ENCODE measurements at regions not wholly inside any gene's neighbourhood (a gene's known extent, or its start where the extent isn't known, plus 50 kb on each side); places are given as distances from the start of the nearest gene placed in this dataset.

DNA sequence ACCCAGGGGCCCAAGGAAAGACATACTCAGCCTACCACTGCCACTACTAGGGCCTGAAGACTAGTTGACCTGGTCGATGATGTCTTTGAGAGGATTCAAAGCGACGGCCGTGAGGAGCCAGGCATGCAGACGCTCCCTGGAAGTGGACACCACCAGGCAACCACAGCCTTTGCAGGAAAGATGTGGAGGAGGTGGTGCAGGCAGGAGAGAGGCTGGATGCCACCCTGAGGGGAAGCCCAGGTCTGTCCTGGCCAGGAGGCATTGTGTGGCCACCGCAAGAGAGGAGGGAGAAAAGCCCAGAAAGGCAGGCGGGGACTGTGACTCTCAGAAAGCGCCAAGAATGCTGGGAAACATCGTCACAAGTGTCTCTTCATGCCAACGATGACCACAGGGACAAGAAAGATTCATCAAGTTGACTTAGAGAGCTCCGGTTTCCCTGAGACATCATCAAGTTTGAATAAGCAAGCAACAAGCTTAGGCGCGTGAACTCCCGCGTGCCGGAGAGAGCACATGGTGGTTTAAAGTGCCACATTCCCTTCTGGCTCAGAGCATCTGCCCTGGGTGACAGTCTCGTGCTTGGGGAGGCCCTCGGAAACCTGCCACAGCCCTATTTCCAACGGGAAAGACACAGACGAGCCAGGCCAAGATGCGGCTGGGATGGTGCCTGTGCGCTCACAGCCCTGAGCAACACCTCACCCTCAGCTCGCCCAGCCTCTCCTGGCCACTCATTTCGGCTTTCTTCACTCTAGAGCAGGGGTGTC, 464.5 kb upstream of the SALL3 start:
- no peak for DNase-seq

DNA sequence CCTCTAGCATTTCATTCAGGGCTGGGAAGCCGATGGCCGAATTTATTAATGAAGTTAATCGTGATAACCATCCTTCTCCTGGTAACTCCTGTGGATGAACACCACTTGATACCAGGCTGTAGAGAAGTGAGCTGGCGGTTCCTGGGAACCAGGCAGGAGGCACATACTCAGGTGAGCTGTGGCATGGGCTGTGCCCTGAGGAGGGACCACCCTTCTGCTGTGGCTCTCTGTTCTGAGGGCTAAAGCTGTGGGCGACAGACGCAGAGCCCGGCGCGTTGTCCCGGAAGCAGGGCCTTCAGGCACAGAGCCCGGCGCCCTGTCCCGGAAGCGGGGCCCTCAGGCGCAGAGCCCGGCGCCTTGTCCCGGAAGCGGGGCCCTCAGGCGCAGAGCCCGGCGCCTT, 462.3 kb upstream of the SALL3 start:
- DNase-seq, result no peak

DNA sequence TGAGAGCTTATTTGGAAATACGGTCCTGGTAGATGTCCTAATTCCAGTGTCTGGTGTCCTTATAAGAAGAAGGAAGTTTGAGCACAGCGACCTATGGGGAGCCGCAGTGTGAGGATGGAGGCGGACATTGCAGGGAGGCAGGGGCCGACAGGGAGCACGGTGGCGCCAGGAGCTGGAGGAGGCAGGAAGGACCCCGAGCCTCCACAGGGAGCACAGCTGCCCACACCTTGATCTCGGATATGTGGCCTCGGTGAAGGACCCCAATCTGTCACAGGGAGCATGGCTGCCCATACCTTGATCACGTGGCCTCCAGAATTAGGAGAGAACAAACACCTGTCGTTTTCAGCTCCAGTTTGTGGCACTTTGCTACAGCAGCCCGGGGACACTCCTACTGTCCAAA, 461.6 kb upstream of the SALL3 start:
- DNase-seq, result no peak

DNA sequence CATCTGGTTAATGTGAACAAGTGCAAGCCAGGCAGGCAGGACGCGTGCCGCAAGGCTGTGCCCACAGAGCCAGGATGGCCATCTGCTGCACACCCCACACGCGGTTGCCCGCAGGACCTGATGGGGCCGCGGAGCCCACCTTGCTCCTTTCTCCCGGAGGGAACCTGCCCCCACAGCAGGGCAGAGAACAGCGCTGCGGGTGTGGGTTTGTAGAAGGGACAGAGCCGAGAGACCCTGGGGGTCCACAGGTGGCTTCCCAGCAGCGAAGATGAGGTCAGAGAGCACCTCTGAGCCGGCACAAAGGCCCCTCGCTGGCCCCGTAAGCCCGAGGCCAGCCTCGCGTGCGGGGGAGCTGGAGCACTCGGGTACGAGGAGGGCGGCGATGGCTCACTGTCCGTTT, 460.8 kb upstream of the SALL3 start:
- no peak for DNase-seq

DNA sequence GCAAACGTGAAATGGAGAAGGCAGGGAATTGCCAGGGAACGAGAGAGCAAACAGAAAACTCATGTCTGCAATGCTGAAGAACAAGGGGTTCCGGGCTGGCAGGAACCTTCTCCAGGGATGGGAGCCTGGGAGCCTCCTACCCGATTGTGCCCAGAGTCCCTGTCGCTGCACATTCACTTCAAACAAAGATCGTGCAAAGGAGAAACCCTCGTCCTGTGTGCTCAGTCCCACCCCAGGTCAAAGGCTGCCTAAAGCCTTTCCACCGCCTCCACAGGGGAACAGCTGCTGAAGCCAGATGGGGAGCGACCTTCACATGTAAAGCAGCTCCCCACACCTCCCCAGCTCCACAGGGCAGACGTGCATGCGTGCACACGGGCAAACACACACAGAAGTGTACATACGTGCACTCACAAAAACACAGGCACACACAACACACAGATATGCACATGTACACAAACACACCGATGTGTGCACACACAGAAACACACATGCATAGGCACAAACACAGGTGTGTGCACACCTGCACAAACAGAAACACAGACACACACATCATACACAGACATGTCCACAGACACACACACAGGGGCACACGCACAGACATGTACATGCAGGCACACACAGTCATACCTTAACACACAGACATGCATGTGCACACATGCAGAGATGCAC, 460.1 kb upstream of the SALL3 start:
- no peak for DNase-seq

DNA sequence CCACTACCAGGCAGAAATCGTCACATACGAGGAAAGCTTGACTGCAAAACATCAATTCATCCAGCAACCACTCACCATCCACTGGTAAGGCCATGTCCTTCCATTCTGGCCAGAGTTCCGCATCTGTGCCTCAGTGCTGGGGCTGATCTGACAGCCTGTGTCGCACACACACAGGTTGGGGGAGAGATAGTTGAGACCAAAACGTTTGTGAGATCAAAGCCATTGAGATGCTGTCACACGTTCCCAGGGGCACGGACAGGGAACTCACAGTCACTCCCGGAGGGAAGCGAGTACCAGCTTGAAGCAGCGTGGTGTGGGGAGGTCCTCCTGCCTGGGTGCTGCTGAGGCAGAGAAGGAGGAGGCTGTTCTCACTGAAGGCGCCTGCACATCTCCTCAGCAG, 458.5 kb upstream of the SALL3 start:
- DNase-seq, result no peak

DNA sequence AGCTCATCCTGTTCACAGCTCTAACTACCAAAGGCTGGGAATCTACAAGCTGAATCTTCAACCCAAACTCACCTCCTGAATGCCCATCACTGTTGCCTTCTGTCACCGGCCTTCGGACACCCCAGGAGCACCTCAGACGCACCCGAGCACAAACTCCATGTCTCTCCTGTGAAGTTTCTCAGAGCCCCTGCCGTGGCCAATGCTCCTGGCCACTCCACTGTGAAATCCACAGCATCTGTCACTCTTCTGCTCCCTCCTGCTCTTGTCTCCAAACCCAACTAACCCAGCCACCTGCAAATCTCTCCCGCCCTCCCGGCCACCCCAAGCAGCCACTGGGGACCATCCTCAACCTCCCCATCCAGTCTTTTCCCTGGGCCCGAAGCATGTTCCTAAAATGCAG, 457.9 kb upstream of the SALL3 start:
- no peak for DNase-seq

DNA sequence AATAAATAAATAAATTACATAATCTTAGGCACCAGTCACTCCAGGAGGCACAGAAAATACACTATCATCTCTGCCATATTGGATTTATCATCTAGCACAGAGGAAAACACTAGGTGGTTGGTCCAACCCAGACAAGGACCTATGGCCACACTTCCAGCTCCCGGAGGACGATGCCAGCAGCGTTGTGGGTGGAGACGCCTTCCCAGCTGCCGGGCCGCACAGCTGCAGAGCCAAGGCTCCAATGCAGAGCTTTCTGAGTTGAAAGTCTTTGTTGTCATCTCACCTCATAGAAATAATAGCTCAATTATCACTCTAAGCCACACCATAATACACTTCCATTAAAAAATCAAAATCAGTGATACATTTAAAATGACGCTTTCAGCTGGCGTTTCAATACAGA, 457.1 kb upstream of the SALL3 start:
- no peak for DNase-seq

DNA sequence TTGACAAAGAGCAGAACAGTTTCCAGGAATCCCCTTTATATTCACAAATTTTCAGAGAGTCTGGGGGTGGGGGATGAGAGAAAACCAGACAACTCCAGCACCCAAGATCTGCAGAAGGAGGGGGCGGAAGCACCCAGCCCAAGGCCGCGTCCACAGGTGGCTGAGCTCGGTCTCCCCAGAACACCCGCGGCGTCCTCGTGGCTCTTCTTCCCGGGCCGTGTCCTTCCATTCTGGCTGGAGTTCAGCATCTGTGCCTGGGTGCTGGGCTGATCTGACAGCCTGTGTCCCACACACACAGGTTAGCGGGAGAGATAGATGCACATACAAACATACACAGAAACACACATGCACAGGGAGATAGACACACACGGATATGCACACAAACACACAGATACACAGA, 455.8 kb upstream of the SALL3 start:
- no peak for DNase-seq

DNA sequence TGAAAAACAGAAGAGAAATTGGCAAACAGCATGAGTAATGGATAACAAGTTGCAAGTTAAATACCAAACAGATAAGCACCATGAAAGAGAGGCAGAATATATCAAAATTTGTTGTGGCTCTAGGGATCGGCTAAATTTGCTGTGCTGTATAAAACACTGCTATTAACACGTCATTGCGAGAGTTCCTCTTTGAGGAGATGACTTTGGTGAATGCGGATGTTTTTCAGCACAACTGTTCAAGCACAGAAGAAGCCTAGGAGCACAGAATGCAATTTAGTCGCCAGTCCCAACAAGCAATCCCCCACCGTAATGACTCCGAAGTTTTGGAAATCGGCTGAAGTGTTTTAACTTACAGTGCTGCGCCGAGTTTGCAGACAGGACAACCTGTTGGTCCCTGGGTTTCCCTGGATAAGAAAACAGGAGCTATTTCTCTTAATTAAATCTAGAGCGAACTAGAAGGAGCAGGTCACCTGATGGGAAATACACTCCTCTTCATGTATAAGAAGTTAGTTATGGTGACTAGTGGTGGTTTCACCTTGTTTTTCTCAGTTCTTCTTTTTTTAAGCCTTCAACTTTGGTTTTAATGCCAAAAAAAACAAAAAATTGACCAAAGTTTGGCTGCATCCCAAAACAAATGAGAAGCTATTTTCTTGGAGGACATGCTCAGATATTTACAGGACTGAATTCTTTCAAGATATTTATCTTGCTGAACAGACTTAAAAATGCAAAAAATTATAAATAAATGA, 454.1 kb upstream of the SALL3 start:
- no peak for DNase-seq

DNA sequence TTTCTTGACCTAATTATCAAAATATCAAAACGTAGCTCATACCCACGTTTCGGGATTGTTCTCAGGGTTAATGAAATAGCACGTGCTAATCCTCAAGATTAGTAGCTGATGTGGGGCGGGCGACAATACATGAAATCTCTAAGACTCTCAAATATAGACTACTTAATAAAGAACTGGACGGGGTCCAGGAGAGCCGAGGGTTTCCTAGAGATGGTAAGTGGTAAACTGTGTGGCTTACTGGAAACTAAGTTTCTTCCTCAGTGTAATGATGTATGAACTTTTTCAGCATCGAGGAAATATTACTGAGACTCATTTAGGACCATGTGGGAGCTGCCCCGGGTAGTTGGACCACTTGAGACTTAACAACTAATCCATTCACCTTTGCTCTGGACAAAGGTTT, 453.3 kb upstream of the SALL3 start:
- no peak for DNase-seq

DNA sequence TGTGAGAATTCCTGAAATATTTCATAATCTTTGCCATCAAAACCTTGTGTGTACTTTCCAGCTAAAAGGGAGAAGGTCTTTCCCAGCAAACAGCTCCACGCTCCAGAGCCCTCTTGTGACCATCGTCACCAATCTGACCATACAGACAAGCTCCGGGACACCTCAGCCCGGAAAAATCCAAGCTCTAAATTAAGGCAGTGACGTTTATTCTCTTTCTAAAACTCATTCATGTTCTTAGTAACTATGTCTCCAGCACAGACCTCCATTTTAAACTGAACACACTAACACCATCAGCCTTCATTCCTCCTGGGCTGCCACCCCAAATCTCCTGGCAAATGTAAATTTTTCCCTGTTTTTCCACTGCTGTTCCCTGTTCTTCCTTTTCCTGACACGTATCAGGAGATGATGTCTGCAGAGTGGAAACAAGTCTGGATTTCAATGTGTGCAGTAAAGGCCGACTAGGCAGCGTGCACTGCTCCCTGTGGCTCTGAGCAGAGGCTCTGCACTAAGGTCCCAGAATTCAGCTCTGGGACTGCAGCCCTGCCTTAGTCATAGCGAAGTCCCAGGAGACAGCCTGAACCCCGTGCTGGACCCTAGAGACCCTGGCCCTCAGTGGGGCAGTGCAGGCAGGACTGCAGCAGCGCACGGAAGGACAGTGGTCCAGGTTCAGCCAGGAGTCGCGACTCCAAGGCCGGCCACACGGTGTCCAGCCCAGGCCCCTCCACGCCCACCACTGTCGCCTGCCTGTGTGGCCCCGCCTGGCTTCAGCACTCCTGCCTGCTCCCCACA, 452.5 kb upstream of the SALL3 start:
- DNase-seq, result no peak

DNA sequence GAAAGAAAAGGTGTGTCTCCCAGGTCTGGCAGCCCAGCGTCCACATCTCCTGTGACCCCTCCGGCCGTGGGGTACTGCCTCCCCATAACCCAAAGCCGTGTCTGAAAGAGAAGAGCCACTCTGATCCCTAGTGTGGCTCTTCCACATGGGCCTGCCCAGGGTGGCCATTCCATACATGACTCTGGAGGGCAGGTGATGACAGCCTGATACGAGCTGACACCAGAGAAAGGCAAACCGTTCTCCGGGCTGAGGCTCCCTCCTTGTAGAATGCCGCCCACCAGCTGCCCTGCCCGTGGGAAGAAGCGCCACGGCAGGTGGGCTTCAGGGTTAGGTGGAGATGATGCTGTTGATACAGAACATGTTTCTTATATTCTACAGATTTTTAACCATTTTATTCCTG, 451.6 kb upstream of the SALL3 start:
- DNase-seq, result no peak

DNA sequence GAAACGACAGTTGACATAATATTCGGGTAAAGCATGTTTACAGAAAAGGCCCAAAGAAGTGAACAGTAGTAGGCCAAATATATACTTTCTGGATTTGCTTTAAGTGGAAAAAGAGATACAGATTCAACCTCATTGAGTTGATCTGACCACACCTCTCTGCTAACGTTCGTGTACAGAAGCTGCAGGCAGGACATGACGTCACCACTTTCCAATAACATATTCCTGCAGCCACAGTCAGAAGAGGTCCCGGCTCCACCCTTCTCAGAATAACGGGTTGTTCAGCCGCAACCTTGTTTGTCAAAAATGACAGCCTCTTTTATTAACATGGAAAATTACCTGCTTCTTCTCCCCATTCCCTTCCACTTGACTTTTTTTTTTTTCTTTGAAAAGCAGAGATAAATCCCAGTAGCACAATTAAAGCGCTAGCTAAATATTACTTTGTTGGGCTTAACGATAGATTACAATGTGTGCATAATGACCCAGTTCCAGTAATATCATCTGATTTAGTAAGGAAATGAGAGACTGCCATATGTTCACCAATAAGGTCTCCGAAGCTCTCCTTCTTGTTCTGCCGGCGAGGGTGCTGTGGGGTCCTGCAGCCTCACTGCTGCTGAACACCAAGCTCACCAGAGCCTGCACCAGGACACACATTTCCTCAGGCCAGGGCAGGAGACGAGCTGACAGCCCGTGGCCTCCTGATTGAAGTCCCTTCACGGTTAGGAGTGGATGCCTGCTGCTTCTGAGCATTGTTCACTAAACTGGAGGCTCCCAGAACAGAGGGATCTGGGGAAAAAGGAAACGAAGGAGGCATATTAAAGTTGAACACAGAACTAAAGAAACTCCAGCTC, 451.0 kb upstream of the SALL3 start:
- no peak for DNase-seq

DNA sequence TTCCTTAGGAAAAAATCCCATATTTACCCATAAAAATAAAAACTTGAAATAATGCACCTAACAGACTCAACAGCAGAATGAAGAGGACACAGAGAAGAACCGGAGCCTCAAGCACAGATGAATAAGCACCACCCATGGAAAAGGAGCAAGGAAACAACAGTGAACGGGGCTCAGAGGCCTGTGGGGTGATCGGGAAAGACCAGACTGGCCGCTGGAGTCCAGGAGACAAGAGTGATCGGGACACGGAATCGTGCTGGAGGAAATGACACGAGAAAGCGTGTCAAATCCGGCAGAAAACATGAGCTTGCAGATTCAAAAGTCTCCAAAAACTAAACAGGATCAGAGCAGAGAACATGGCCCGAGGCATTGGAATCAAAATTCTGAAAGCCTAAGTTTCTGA, 448.0 kb upstream of the SALL3 start:
- no peak for DNase-seq

DNA sequence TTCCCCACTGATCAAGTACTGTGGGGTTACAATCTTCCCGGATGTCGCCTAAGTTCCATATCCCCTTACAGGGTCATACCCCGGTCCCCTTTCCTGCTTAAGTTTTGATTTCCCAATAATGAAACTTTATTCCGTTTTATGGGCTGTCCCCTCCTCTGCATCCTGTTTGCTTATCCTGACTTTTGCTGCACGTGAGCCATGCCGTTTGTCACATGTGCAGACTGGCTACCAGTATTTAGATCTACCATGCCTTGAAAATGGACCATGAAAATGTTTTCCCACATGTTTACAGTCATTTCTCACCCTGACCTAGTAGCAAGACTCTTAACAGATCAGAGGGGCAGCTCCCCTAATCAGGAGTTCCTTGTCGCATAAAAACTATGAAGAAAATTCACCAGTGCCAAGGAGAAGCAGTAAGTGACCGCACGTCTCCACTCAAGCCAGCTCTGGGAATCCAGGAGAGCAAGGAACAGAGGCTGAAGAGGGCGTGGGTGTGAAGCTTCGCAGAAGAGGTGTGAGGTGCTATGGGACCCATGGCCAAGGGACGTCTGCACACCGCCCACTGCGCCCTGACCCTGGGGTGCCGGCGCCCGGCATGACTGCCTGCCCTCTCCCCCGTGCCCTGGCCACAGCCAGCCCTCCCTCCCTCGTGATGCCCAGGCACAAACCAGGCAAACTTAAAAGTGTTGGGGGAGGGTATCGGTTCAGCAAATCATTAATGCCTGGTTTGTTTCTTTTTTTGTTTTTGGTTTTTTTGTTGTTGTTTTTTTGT, 440.8 kb upstream of the SALL3 start:
- no peak for DNase-seq

DNA sequence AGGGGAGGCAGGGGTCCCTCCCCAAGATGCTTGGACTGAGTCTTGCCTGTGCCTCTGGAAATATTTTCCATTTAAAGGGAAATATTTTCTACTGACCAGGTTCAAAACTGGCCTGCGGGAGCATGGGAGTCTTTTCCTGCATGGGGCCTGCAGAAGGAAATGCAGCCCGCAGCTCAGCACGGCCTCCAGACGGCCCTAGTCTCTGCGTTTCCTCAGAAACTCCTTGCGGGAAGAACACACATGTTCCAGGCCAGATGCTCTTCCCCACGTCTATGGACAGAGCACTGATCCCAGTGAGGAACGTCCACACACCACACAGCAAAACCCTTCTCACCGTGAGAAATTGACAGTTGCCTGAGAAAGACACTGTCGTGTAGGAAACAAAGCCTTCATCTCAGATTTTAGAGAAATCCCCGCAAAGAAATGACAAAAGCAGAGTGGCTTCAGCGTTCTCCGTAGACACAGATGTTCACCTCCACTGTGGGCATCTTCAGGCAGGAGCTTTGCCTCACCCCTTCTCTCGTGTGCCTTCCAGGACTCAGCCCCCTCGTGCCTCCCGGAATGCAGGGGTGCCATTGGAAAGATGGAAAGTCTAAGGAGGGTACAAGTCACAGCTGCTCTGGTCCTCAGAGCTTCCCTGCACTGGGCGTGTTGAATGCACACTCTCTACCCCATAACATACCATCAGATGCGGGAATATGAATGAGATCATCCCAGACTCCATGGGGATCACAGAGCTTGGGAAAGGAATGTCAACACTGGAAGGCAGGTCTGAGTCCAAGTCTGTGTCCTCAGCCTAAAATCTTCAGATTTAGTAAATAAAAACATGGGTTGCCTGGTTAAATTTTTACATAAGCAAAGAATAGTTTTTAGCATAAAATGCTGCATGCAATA, 438.7 kb upstream of the SALL3 start:
- DNase-seq, result no peak

DNA sequence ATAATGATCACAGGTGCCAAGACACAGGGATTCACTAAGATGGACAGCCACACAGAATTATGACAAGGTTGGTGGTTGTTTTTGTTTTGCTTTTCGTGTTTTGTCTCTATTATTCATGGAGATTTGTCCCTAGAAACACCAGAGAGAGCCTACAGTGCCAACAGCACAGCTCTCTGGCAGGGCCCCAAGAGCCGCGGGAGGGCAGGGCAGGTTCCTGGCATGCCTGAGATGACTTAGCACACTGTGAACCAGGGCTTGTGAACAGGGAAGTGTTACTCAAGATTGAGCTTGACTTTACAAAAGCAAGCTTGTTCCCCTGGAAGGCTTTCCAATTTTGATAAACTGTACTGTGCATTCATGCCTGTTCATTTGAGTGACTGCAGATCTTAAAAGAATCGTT, 437.4 kb upstream of the SALL3 start:
- no peak for DNase-seq

DNA sequence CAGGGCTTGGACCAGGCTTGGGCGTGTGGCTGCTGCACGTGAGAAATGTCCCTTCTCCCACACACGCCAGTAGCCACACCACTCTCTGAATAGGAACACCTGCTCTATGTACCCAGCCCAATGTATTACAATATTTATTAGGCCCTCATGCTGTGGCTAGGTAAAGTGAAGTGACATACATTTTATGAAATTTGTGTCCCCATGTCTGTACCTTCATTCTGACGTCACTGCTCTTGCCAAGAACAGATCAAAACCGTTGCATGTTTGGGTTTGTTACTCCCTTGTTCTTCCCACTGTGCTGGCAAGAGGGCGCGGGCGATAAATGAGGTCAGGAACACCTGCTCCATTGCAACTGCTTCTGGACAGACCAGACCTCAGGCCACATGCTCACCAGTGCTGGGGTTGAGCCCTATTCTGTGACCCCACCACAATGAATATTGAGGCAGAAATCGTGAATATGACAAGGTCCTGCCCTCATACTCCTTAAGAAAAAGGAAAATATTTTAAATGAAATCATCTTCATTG, 436.4 kb upstream of the SALL3 start:
- no peak for DNase-seq

DNA sequence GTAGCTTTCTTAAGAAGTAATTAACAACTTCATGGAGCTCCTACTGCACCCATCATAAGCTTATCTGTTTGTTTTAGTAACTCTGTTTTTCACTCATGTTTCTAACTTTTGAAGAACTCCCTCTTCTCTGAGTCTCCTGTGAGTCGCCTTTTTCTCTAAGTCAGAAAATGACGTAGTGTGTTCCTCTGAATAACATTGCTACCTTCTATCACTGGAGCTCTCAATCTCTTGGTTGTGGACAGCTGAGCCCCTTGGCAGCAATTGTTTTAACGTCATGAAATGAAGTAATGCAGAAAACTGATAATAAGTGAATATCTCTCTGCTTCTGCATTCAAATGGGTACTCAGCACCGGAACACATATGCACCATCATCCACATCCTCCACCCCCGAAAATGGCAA, 433.3 kb upstream of the SALL3 start:
- DNase-seq, result no peak

Data from skin of body (tissue), 1 donor.